CD4-positive, alpha-beta T cell treated with Interferon alpha-2 for 1 hour (primary cell): ENCODE measurements at regions not wholly inside any gene's neighbourhood (a gene's known extent, or its start where the extent isn't known, plus 50 kb on each side); places are given as distances from the start of the nearest gene placed in this dataset.
"Not testable (repeated sequence)": the region's sequence is repeated elsewhere in the genome, so short reads cannot be mapped to it uniquely, and the experiment has no call there.

Experiments used
- DNase-seq, 2 donors: peaks; one replicate each; pipeline ENCODE4 v3.0.0-alpha.2; 2020 to 2022

DNA sequence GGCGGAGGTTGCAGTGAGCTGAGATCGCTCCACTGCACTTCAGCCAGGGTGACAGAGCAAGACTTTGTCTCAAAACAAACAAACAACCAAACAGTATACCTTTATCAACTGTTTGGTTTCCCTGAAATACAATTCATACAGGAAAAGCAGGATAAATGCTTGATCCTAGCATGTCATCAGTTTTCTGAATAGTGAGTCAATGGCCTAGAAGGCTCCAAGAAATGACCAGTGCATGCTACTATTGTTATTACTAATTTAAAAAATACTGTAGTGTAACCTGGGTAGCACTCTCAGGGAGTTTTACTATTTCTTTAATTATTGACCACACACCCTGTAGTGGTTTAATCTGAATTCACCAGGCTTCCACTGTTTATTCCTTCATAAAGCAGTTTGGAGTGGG, 101.0 kb upstream of the PTPN3 start:
- no peak for DNase-seq

- no peak for DNase-seq
Observed at GRCh38 chr9:109599711-109600110, 101.6 kb upstream of the PTPN3 start.

DNA sequence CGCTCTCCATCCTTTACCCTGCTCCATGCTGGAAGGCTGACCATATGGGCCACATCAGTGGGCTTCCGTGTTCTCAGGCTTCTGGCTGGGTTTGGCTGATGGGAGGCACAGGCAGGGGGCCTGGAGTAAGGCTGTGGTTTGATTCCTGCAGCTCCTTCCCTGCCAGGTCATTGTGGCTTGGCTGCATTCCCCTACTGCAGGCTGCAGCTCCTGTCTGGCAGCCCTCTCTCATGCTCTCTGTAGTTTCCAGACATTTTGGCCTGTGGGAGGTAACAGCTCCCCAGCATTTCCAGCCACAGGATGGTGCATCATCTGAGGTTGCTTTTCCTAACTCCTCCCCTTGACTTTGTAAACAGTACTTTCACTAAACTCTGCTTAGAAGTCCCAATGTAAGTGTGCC, 102.0 kb upstream of the PTPN3 start:
- no peak for DNase-seq

DNA sequence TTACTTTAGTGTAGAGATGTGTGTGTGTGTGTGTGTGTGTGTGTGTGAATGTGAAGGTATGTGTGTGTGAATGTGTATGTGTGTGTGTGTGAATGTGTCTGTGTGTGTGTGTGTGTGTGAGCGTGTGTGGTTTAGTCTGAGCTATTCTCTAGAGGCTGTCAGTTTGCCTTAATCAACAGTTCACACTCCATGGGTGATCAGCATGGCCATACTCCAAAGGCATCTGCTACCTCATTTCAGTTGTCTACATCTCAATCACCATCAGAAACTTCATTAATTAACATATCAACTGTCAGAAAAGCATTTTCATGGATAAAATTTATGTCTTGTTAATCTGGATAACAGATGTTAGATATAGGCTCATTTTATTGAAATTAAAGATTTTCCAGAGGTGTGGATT, 103.1 kb upstream of the PTPN3 start:
- no peak for DNase-seq

GRCh38 chr9:109602987-109603386, 104.9 kb upstream of the PTPN3 start:
- no peak for DNase-seq

DNA sequence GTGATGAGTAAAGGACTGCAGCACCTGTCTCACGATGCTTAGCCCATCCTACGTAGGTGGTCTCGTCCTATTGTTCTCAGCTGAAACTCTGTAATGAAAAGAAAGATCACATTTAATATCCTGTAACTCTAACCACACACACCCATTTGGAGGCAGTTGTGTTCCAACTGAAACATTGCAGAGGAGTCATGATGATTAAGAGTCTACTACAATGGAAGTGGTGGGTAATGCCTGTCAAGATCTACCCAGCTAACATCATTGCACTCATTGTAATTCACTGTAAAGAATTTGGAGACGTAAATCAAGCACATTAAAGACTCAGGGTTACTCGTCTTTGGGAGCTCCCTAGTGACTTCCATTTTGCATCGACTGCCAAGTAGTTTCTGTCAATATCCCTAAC, 106.0 kb upstream of the PTPN3 start:
- no peak for DNase-seq

DNA sequence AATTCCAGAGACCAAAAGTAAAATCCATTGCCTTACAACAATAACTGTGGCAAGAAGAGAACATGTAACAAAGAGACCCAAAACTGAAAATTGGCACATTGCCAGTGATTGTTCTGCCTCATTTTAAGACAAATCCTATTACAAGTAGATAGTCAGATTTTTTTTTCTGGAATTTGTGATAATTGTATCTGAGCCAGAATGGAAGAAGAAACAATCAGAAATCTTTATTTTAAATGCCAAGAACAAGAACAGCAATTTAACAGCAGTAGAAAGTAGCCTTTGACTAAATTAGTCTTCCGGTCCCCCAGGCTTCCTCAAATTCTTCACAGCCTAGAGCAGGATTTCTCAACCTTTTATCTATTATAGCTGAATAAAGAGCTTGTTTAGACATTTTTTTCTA, 106.7 kb upstream of the PTPN3 start:
- no peak for DNase-seq

DNA sequence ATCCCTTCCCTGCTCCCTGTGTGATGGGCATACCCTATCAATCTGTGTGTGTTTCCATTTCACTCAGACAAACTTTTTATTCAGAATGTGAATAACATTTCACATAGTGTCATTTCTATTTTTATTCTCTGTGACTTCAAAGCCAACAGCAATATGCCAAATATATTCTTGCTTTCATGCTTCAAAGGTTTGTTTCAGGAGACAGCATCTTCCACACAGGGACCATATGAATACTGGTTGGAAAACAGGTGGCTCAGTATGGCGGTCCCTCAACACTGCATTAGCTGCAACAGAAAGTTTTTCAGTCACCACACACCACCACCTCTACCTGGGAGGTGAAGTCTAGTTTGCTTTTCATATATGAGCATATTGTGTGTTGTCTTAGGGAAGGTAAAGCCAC, 111.0 kb upstream of the PTPN3 start:
- DNase-seq, result no peak

GRCh38 chr9:109616571-109617120, 118.5 kb upstream of the PTPN3 start:
- DNase-seq, result no peak

DNA sequence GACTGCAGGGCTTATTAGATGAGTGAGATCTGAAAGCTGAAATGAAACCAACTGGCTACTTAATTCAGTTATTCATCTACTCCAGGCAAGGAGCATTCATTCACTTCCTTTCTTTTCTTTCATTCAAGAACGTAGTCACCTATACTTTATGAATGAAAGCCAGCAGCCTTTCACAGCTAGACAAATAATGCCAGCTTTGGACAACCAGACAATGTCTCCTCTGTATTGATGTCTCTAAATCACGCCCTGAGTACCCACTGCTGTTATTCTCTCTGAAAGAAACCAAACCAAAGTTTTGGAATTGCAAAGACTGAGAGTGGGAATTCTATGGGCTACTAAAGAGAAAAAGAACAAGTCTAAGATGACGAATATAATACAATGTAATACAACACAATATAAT, 121.2 kb upstream of the PTPN3 start:
- no peak for DNase-seq

- no peak for DNase-seq
Observed at GRCh38 chr9:109624143-109624542, 126.0 kb upstream of the PTPN3 start.

DNA sequence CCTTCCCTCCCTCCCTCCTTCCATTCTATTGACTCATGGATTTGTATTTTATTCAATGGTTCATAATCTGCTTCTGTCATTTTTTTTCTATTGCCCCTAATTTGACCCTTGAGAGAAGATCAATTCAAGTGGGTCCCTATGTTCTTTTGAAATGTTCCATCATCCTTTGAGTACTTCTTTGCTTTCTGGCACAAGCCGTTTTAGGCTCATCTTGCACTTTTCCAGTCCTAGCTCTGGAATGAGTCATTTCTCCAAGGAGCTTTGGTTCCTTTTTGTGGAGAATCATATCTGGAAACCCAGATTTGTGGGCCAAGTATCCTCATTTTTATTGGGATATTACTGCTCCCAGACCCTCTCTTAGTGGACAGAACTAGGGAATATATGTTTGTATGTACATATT, 126.8 kb upstream of the PTPN3 start:
- no peak for DNase-seq

DNA sequence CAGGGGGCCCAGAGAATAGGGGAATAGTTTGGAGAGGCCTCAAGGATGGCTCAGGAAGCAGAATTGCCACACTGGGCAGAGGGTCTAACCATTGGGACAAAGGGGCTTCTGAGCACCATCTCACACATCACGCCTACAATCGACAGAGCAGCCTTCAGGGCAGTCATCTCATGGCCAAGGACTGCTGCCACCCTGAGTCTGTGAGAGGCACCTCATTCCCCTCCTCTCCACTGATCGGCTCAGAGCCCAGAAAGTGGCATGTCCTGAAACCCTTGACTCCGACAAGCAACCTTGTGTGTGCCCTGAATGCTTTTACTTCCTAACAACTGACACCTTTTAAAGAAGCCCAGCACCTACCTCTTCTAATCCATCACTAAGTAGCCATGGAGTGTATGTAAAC, 128.9 kb upstream of the PTPN3 start:
- DNase-seq, result no peak

DNA sequence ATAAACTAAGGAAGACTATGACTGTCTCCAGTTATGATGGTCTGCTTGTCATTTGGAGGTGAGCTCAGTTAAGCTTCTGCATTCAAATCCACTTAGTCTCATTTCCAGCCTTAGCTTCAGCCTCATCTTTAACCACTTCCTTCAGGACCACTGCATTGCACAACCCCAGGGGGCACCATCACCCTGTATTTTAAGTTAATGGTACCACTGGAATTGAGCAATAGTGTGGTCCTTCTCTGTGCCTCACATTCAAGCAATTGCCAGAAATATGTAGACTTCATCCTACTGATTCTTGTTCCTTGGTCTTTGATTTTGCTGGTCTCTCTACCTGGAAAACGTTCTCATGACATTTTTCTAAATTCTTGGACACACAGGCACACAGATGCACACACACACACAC, 131.5 kb upstream of the PTPN3 start:
- no peak for DNase-seq

DNA sequence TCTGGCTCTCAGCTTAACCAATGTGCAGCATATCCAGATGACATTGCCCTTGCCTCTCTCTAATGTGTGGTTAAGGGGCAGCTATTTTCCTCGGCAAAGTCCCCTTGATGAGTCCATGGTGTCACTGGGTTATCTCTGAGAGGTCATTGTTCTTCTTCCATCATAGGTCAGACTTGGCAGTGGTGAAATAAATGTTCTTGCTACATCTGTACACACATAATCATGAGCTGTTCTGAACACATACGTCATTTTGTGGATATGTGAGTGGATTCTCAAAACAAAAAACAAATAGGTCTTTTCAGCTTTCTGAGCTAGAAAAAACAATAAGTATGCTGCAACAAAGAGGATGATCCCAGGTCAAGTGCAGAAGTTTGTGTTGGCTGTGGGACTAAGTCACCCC, 134.7 kb upstream of the PTPN3 start:
- no peak for DNase-seq

GRCh38 chr9:109639674-109640579, 140.1 kb upstream of the PALM2AKAP2 start:
- DNase-seq, result no peak

DNA sequence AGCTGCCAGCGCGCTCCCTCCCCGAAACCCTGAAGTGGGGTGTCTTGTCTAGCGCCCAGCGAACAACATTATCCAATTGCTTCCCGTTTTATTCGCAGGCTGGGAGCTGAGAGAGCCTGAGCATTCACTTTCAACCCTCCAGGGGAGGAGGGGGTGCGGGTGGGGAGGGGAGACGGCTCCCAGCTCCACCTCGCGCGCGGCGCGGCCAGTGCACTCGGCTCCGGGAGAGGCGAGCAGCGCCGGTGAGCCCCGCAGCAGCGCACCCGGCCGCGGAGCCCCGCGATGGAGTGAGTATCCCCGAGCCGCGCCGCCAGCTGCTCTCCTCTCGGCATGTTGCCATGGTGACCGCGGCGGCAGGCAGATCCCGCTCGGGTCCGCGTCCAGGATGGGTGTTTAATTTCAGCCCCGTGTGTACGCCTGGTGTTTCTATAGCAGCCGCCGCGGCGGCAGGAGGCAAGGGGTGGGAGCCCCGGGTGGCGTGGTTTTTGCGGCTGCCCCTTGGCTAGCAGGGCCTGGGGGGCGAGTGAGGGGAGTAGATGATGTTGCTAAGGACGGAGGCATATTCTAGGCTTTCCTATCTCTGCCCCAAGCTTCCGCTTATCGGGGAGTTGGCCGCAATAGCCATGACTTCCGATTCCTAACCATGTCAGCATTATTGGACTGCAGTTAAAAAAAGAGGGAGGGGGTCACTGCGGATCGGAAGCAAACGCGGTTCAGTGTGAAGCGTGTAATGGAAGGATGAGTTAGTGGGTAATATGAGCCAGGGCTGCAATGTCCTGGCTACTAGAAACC, 139.2 kb upstream of the PALM2AKAP2 start:
- DNase-seq, result no peak

DNA sequence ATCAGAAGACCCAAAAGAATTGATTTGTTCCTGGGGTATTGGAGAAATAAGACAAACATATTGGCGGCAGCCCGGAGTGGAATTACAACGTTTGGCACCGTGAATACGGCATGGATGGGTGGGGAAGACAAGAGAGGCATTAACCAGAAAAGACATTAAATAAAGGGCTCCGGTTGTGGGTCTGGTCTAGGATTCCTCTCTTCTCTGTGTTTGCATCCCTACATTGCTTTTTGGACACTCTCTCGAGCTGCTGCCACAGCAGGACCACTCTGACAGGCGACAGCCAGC, 138.7 kb upstream of the PALM2AKAP2 start:
- DNase-seq, result no peak

DNA sequence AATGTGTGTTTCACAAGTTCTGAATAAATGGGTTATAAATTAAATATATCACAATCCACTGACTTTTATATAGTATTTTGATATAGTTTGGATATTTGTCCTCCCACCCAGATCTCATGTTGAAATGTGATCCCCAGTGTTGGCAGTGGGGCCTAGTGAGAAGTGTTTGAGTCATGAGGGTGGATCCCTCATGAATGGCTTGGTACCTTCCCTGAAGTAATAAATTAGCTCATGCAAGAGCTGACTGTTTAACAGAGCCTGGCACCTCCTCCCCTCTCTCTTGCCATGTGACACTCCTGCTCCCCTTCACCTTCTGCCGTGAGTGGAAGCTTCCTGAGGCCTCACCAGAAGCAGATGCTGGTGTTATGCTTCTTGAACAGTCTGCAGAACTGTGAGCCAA, 127.9 kb upstream of the PALM2AKAP2 start:
- DNase-seq, result no peak

DNA sequence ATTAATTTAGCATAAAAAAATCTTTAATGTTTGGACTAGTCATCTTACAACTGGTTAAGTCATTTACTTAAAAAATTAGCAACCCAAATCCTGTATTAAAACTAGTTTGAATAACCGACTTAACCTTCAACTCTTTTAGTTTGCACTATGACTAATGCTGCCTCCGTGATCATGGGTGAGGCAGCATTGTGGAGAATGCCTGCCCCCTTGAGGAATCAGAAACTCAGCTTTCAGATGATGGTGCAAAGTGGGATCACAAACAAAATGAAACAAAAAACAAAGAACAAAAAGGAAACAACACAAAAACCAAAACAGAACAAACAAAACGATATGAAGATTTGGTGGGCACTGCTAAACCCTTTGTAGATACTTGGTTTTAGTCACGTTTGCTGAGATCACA, 127.0 kb upstream of the PALM2AKAP2 start:
- no peak for DNase-seq

- no peak for DNase-seq
Observed at GRCh38 chr9:109653470-109653869, 126.5 kb upstream of the PALM2AKAP2 start.

- DNase-seq, result not testable (repeated sequence)
Observed at GRCh38 chr9:109663978-109664377, 116.0 kb upstream of the PALM2AKAP2 start.

- DNase-seq, result not testable (repeated sequence)
Observed at GRCh38 chr9:109665736-109666135, 114.3 kb upstream of the PALM2AKAP2 start.

- no peak for DNase-seq
Observed at GRCh38 chr9:109681301-109681700, 98.7 kb upstream of the PALM2AKAP2 start.
